ENCODE measurements at regions not wholly inside any gene's neighbourhood (a gene's known extent, or its start where the extent isn't known, plus 50 kb on each side); places are given as distances from the start of the nearest gene placed in this dataset.
"Not testable (repeated sequence)": the region's sequence is repeated elsewhere in the genome, so short reads cannot be mapped to it uniquely, and the experiment has no call there.

- no peak for DNase-seq
Measured at GRCh38 chr12:25883026-25883916, 75.2 kb upstream of the RASSF8 start.

- no peak for DNase-seq
Measured at GRCh38 chr12:25884024-25884919, 74.2 kb upstream of the RASSF8 start.

DNA sequence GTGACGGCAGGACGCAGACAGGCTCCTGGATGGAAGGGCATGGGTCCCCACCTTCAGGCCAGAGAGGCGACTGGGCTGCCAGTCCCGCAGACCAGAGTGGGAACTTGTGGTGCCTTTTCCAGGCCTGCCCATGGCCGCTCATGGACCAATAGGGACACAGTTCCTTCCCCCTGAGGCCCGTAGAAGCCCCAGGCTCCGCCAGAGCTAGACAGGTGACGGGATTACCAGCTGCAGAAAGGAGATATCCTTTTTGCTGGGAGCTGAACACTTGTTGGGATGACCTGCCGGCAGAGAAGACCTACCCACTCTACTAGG lies 73.6 kb upstream of the RASSF8 start:
- no peak for DNase-seq

- DNase-seq: no peak
Measured at GRCh38 chr12:25886396-25886795, 72.1 kb upstream of the RASSF8 start.

- DNase-seq: no peak
Measured at GRCh38 chr12:25887367-25887766, 71.1 kb upstream of the RASSF8 start.

DNA sequence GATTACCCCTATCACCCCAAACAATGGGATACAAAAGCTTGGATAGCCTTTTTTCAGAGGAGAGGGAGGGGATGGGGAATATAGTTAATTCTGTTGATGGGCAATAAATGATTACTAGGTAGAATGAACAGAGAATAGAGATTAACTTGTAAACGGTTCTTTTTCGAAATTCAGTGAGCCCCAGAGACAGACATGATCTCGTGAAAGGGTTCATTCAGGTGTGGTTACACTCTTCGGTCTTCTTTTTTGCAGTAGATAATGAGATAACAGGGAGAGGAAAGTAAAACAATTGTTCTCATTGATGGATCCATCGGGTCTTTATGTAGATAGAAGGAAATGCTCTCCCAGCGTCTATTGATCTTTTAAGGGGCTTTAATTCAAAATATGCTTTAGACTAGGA lies 69.3 kb upstream of the RASSF8 start:
- DNase-seq: no peak

- DNase-seq: not testable (repeated sequence)
Measured at GRCh38 chr12:25891095-25891494, 67.4 kb upstream of the RASSF8 start.

- DNase-seq: no peak
Measured at GRCh38 chr12:25894759-25895158, 63.7 kb upstream of the RASSF8 start.

GRCh38 chr12:25896981-25897380 lies 61.5 kb upstream of the RASSF8 start:
- DNase-seq: no peak

DNA sequence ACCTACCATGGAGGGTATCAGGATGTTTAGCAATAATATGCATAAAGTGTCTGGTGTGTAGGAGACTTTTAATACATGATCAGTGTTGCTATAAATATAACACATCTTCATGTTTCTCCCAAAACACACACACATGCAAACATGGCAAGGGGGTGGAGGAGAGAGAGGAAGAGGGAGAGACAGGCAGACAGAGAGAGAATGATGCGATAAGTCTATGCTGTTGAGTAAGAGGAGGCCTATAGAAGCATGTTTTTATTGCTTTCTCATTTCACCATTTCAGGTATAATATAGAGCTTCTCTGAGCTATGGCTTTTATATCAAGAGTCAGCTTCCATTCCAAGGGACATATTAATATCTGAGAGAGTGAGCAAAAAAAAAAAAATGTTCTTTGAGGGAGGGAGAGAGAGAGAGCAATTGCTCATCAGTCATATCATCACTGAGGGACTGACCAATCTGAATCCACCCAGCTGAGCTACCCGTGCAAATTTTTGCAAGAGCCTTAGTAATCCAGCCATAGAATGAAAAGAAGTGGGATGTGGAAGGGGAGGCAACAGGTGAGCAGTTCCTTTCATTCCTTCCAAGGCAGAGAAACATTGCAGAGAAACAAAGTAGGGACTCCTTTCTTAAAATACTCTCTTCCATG lies 54.8 kb upstream of the RASSF8 start:
- DNase-seq: no peak

DNA sequence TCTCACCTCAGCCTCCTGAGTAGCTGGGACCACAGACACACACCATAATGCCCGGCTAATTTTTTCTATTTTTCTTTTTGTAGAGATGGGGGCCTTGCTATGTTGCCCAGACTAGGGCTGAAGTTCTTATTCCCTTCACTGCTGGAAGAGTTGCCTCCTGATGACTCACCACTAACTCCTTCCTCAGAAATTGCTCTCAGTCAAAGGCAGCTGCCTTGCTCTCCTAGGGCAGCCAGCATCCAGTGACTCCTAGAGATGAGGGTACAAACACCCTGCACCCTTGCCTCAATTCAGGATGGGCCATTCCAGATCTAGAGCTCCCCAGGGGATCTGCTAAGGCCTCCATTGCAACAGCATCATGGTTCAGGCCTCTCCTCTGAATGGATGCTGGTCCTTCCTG lies 54.0 kb upstream of the RASSF8 start:
- DNase-seq: no peak

GRCh38 chr12:25906651-25907340 lies 51.7 kb upstream of the RASSF8 start:
- DNase-seq: no peak

All from NCI-H2171 (cell line).